Erythroblast (primary cell): ENCODE measurements at regions not wholly inside any gene's neighbourhood (a gene's known extent, or its start where the extent isn't known, plus 50 kb on each side); places are given as distances from the start of the nearest gene placed in this dataset.

Source experiments
- GATA1 ChIP-seq: IDR thresholded peaks from 2 replicates; pipeline ENCODE4 v1.6.1; 2011; ENCODE audit warnings: low read depth, mild to moderate bottlenecking, control low read depth, low read length, moderate library complexity
- POLR2A ChIP-seq: IDR thresholded peaks from 2 replicates; pipeline ENCODE4 v1.6.1; 2011; ENCODE audit warnings: mild to moderate bottlenecking, low read length

- no peak for TF ChIP-seq GATA1
- TF ChIP-seq POLR2A, result no peak
Measured at GRCh38 chr5:155087036-155087435, 73.5 kb downstream of the KIF4B start.
